ENCODE measurements at regions not wholly inside any gene's neighbourhood (a gene's known extent, or its start where the extent isn't known, plus 50 kb on each side); places are given as distances from the start of the nearest gene placed in this dataset.

DNA sequence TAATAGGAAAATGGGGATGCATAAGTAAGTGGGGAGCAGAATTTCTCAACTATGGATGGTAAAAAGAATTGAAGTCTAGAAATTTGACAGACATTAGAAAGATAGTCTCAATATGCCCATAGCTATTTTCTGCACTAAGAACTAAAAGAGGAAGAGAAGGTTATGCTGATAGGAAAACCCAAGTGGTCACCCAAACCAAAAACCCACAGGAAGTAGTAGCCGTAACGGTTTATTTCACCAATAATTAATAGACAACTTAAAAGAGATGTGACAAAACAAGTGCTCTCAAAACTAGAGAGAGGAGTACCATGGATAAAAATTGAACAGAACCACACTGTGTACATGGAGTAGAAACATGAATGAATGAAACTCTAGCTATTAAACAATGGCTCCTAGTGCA, 295.4 kb downstream of the FSCB start:
- DNase-seq (ENCODE audit: low read depth) = no peak
- H3K4me3 ChIP-seq (ENCODE audit: low read depth, low read length) = no peak overlapping the region
- TF ChIP-seq, protein P1, sequence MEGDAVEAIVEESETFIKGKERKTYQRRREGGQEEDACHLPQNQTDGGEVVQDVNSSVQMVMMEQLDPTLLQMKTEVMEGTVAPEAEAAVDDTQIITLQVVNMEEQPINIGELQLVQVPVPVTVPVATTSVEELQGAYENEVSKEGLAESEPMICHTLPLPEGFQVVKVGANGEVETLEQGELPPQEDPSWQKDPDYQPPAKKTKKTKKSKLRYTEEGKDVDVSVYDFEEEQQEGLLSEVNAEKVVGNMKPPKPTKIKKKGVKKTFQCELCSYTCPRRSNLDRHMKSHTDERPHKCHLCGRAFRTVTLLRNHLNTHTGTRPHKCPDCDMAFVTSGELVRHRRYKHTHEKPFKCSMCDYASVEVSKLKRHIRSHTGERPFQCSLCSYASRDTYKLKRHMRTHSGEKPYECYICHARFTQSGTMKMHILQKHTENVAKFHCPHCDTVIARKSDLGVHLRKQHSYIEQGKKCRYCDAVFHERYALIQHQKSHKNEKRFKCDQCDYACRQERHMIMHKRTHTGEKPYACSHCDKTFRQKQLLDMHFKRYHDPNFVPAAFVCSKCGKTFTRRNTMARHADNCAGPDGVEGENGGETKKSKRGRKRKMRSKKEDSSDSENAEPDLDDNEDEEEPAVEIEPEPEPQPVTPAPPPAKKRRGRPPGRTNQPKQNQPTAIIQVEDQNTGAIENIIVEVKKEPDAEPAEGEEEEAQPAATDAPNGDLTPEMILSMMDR (IDR thresholded peaks at IDR 0.05; ENCODE audit: insufficient read depth, low read depth, low read length) = no peak

DNA sequence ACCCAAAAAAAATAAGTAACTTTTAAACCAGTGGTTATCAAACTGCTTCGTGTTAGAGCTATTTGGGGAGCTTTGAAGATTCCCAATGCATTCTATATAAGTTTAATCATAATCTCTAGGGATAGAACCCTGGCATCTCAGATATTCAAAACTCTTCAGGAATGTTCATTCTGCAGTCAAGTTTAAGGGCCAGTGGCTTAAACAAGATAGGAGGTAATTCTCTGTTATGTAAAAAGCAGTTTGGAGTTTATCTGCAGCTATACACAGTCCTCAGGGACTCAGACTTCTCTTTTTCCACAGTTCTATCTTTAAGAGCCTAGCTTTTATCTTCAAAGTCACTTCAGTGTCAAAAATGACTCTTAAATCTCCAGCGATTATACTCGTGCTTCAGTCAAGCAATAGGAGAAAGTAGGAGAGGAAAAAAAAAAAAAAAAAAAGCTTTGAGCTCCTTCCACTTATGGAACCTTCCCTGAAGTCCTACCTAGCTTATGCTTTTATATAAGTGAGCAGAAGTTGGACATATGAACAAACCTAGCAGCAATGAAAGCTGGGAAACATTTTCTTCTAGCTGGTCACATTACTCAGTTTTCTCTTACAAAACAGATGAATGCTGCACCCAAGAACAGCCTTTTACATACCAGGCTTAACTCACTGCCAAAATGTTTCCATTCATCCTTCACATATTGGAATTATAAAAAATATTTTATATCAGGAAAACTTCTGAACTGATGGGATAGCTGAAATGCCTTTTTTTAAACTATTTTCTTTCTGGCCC, 302.8 kb downstream of the FSCB start:
- peak; percentile 47 for DNase-seq (ENCODE audit: low read depth)
- TF ChIP-seq, protein P1 (IDR thresholded peaks at IDR 0.05; ENCODE audit: insufficient read depth, low read depth, low read length) = no peak

DNA sequence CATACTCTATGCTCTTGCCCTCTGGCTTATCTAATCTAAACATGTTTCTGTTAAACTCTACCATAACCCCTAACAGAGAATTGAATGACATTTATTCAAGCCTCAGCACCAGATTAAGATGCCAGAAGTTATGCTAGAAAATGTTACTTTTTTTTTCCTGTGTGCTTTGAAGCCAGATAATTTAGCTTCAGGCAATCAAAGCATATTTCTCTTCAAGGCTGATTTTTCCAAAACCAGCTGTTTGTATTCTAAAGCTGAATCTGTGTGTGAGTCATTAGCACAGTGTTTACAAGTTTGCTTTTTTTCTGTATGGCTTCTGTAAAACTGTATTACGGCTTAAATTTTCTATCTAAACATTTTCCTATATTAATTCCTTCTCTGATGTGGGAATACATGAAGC, 326.1 kb downstream of the FSCB start:
- DNase-seq (ENCODE audit: low read depth) = peak; percentile 41
- TF ChIP-seq, protein P1 (IDR thresholded peaks at IDR 0.05; ENCODE audit: insufficient read depth, low read depth, low read length) = no peak

More for the DNA sequence above, 302.8 kb downstream of the FSCB start:
- H3K4me3 ChIP-seq (ENCODE audit: low read depth, low read length) = no peak overlapping the region

DNA sequence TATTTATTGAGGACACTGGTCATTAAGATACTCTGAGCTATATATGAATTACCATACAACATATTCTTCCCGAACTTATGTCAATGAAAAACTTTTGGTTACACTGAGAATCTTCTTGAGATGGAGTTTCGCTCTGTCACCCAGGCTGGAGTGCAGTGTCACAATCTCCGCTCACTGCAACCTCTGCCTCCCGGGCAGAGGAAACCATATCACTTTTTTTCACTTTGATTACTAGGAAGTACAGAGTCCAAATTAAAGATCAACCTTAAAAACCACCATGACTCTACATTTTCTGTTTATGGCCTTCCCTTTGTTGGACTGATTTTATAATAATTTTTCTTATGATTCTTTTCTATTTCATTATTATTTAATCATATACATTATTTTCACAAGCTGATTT, 336.5 kb downstream of the FSCB start:
- no peak overlapping the region for H3K4me3 ChIP-seq (ENCODE audit: low read depth, low read length)
- TF ChIP-seq, protein P1 (IDR thresholded peaks at IDR 0.05; ENCODE audit: insufficient read depth, low read depth, low read length) = no peak
- DNase-seq (ENCODE audit: low read depth) = no peak

More for the DNA sequence above, 326.1 kb downstream of the FSCB start:
- H3K4me3 ChIP-seq (ENCODE audit: low read depth, low read length) = no peak overlapping the region

DNA sequence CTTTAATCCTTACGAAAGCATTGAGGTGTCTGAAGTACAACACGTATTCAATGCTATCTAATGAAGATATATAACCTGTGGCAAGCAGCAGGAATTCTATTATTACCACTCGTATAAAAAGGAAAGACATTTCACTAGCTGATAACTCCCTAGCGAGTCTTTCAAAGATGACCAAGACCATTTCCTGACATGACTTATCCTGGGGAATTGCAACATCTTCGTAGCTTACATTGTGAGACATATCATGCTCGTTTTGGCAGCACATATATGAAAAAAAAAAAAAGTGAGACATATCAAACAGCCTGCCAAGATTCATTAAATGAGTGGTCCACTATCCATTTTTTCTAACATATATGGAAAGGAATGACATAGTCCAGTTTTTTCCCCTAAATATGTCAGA, 337.0 kb downstream of the FSCB start:
- TF ChIP-seq, protein P1 (IDR thresholded peaks at IDR 0.05; ENCODE audit: insufficient read depth, low read depth, low read length) = no peak
- peak; percentile 2 for DNase-seq (ENCODE audit: low read depth)

DNA sequence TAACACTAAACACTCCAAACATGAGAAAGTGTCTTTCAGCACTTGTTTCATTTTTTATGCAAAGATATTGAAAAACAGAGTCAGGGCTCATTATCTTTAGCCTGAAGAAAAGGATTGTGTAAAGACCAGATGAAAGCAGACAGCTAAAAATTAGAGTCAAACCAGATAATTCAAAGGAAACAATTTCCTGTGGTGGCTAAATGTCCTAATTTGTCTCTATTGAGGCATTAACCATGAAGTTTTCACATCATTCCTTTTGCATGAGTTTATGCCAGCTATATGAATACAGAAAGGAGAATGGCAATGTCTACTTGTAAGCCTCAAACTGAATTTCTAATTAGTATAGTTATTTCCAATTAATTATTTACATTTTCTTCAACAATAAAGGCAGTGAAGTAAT, 338.5 kb downstream of the FSCB start:
- no peak overlapping the region for H3K4me3 ChIP-seq (ENCODE audit: low read depth, low read length)
- TF ChIP-seq, protein P1 (IDR thresholded peaks at IDR 0.05; ENCODE audit: insufficient read depth, low read depth, low read length) = no peak
- DNase-seq (ENCODE audit: low read depth) = no peak

More for the DNA sequence above, 337.0 kb downstream of the FSCB start:
- H3K4me3 ChIP-seq (ENCODE audit: low read depth, low read length) = no peak overlapping the region

DNA sequence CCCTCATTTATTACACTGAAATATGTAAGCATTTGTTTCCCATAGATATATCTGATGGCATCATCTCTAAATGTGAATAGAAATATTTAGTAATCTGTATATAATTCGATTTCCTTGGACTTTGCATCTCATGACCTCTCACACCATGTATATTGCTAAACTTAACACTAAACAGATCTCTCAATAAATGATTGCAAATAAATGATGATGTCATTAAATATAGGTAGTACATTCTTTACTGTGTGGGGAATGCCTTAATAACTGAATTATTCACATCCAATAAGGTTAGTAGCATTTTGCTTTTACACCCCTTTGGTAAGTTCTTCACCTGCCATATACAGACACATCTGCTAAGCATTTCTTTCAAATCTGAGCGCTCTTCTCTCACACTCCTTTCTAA, 340.5 kb downstream of the FSCB start:
- TF ChIP-seq, protein P1 (IDR thresholded peaks at IDR 0.05; ENCODE audit: insufficient read depth, low read depth, low read length) = no peak
- H3K4me3 ChIP-seq (ENCODE audit: low read depth, low read length) = no peak overlapping the region
- no peak for DNase-seq (ENCODE audit: low read depth)

Measured in fibroblast of villous mesenchyme (primary cell).